C1 segment of cervical spinal cord (tissue), 14 donors: ENCODE measurements at regions not wholly inside any gene's neighbourhood (a gene's known extent, or its start where the extent isn't known, plus 50 kb on each side); places are given as distances from the start of the nearest gene placed in this dataset.

Source experiments
- DNase-seq, 14 donors: peaks; one replicate each; lab custom pipeline; 2025; lab: John Stamatoyannopoulos, UW

DNA sequence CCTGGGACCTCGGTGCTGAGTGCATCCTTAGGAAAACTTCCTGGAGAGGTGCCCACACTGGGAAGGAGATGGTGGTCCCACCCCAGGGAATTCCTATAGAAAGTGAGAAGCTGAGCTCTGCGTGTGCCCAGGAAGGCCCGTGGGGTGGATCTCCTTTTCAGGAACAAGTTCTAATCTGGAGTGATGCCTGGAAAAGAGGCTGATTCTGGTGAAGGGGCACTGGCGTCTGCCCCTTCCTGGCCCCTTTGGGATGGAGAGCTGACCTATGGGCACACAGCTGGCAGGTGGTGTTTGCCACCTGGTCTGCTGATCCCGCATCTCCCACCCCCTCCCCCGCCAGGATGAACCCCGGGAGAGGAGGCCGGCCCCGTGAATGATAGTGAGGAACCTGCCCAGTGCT is 142.0 kb upstream of the RTL1 start:
- DNase-seq: no peak

DNA sequence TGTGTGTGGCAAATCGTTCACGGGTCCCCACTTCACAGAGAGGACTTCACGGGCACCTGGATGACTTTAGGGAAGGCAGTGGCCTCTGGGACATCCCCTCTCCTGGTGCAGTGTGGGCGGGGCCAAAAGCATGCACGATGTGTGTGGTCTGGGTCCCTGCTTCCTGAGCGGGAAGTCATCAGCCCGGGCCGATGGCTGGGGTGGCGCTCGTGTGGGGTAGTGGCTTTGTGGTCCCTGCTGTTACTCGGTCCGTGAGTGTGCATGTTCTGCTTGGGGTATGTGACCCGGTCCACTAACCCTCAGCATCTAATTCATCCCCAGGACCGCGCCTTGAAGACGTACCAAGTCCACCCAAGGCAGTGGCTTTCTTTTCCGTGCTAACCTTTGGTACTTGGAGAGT is 142.5 kb upstream of the RTL1 start:
- no peak for DNase-seq

DNA sequence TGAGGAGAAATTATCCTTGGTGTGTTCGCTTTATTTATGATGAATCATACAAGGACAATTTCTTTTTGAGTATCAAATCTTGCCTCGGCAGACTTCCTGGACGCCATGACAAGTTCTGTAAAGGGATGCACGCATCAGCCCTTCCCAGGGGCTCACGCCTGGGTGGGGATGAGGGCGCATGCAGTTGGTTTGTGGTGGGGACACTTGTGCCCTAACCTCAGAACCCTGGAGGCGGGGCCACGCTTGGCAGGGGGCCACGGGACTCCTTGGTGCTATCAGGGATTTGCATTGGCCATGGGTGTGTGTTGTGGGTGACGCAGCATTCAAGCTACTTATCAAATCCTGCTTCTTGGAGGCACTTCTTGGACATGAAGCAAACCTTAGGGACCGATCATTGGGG is 143.8 kb upstream of the RTL1 start:
- no peak for DNase-seq

DNA sequence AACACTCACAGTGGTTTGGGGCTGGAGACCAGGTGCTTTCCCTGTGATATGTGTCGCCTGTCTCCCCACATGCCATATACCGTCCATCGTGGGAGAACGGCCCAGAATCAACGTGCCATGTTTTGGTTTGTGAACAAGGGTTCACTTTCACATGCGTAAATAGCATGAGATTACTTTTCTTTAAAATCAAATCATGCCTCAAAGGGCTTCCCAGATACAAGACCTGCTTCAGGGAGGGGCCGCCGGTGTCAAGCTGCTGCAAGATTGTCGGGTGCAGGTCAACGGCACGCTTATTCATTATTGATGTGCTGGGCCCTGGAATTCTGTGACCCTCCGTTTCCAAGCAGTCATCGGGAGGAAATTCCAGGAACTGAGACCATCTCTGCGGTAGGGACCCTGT is 145.2 kb upstream of the RTL1 start:
- DNase-seq: no peak

DNA sequence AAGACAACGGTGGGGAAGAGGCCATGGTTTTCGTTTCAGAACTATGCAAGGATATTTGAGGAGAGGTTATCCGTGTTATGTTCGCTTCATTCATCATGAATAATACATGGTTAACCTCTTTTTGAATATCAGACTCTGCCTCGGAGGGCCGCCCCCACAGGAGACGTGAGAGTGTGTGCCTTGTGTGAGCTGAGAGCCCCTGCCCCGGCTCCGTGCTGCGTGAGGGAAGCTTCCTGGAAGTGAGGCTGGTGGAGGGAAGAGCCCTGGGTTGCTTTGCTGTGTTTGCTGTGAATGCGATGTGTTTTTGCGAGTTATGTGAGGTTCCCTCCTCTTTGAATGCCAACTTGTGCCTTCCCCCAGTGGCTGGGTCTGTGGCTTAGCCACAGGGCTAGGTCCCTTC is 146.0 kb upstream of the RTL1 start:
- DNase-seq: no peak

DNA sequence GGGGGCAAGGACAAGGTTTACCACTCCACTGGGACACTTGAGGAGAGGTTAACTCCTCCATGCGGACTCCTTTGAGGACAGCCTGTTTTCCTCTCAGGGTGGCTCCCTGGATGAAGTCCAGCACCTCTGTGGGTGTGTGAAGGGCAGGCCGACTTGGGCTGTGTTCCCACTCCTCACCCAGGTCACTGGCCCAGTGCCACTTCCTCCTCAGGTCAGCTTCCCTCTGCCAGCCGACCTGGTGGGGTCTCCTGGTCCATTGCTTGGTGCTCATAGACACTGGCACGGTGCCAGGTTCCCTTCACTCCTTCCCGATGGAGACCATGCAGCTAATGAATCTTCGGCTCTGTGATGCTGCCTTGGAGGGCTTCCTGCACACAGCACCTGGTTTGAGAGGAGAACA is 146.4 kb upstream of the RTL1 start:
- DNase-seq: no peak

DNA sequence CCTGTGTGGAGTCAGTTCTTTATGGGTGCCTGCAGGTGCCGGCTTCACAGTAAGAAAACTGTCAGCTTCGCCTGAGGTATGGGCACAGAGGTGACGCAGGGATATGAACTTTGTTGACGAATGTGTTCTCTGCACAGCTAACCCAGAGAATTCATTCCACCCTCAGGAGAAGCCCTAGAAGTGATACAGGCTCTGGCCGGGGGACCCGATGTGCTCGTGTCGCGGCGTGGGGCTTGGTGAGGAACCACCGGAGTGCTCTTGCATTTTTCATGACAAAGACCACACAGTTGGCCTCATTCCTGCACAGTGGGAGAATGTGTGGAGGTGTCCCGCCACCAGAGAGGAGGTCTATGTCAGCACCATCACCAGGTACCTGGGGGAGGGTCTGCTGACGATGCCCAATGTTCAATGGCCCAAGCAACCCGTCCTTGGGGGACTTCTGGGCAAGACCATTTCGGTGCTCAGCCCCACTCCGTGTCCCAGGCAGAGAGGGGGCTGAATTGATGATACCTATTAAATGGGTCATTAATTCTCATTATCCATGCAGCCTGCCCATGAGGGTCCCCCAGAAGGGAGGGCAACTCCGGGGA is 147.5 kb upstream of the RTL1 start:
- DNase-seq: no peak

DNA sequence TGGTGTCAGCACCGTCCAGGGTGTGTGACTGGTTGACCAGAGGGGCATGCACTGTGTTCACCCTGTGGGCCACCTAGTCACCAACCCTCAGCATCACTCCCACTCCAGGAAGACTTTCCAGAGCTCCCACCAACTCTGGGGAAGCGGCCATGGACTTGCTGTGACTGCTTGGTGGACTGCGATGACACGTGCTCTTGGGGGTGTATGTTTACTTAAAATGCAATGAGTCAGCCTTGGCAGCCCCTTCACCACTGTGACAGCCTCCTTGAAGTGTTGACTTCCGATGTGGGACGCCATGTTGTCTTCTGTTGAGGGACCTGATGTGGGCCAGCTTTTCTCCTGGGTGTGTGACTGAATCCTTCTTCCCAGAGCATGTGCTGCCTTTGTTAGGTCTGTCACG is 151.1 kb upstream of the RTL1 start:
- no peak for DNase-seq

DNA sequence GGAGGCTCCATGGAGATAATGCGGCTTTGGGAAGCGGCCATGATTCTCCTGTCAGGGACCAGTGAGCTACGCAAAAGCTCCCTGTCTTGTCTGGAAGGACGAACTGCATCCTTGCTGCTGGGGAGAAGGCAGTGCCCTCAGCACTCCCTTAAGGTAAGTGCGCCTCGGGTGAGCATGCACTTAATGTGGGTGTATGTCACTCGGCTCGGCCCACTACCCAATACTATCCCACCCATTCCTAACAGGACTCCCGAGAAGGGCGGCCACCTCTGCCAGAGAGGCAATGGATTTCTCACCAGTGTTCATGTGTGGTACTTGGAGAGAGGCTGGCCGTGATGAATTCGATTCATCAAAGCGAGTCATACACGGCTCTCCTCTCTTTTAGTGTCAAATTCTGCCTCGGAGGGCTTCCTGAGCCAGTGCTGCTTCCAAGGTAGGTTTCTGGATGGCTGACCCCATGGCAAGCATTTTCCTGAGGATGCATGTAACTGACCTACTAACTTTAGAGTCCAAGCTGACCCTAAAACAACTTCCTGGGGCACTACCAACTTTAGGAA is 151.7 kb upstream of the RTL1 start:
- DNase-seq: no peak

DNA sequence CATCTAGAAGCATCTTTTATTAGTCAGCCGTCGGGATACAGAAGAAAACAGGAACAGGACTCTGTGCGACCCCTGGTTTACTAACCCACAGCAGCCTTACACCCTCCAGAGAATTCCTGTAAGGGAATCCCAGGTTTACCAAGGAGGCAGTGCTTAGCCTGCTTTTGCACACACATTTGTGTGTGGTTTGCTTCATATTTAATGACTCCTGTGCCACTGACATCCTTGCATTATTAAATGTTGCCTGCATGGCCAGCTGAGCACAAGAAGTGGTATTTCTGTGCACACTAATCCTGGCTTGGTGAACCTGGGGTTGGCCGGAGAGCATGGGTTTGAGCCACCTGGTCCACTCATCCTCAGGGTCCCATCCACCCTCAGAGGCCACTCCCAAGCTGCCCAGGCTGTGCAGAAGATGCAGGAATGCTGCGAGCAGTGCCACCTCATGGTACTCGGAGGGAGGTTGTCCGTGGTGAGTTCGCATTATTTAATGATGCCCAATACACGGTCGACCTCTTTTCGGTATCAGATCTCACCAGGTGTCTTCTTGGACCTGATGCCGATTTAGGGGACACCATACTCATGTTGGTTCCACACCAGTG is 152.4 kb upstream of the RTL1 start:
- no peak for DNase-seq

DNA sequence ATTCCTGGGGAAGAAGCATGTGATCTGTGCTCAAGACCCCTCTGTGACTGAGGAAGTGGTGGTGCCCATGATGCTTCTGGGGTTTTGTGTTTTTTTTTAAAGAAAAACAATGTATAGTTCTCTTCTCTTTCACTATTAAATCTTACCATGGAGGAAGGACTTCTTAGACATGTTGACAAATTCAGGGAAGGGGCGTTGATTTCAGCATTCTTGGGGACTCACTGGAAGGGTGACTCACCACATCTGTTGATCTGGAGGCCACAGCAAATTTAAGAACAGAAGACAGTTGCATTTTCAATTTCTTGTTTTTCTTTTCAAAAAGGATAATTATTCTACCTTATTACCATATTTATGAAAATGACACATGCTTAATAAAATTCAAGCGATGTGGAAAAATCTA is 152.9 kb upstream of the RTL1 start:
- no peak for DNase-seq

DNA sequence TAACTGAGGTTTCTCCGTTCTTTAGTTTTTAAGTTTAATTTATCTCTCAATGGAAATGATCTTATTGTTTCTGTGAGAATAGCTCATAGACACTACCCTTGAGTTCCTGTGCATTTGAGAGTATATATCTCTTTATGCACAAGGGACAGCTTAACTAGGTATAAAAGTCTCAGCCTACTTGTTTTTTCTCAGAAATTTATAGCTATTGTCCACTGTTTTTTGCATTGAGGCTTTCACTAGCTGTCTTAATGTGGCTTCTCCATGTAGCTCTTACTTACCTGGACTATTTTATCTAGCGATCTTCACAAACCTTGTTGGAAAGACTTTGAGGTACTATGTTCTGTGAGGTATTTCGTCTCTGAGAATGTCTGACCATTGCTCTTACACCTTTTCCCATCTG is 153.9 kb upstream of the RTL1 start:
- no peak for DNase-seq

DNA sequence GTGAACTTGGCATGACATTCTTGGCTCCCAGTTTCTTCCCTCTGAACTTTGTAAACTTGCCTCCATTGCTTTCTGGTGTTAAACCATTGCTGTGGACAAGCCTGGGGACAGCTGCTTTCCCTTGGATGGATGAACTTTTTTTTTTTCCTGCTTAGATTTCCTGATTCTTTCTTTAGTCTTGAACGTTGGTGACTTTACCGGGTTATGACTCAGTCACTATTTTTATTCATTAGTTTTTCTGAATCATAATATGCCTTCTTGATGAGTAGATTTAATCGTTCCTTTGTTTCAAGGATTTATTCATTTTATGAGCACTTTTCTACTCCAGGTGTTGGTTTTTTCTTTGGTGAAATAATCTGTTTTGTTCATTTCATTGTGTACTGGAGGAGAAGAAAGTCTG is 155.0 kb upstream of the RTL1 start:
- DNase-seq: no peak

DNA sequence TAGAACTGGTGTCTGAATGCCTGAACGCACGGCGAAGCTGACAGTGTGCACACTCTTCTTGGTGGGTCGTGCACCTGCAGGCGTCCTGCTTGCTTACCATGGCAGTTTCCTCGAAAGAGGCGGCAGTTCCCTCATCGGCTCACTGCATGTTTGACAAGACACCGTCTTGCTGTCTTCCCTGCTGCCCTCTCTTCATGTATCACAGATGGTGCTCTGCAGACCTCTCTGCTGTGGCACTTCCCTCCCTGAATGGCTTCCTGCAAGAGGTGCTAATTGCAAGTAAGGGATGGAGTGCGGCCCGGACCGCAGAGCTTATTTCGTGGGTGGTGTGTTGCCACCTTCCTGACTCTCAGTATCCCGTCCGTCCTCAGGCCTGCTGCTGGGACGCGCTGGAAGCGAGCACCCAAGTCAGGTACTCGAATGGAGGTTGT is 156.7 kb upstream of the RTL1 start:
- peak in 1 of 14 donors; percentile 42 for DNase-seq

DNA sequence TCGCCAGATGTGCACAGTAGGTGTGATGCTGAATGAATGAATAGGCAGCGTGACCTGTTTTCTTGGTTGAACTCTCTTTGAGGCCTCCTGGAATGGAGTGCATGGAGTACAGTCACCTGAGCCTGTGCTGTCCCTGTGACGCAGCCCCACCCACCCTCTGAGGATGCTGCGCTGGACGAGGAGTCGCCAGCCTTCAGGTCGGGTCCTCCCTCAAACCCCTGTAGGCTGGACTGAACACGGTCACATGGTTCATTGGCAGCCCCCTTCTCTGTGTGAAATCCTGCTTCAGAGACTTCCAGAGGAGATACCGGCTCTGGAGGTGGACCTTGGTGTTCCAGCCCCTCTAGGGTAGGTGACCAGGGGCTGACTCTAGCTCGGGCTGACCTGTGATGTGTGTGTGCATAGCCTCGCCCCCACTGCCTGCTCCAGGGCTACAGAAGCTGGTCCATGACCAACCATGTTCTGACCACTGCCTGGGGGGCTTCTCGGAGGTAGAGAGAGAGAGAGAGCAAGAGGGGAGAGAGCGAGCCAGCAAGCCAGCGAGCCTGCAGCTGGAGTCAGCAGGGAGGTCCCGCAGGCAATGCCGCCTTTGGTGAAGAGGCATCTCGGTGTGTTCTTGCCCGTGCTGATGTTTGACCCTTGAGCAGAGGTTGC is 158.0 kb upstream of the RTL1 start:
- no peak for DNase-seq

DNA sequence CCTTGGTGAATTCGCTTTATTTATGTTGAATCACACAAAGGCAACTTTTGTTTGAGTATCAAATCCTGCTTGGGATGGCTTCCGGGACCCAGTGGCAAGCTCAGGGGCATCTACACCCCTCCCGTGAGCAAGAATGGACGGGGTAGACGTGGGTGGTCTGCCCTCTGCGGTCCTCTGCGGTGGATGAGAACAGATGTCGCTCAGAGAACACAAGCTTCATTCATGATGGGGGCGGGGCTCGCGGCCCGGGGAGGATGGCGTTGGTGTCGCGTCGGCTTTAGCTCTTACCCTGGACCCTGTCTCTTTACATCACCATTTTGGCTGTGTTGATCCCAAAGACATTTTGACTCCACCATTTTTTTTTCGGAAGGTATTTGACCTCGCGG is 158.5 kb upstream of the RTL1 start:
- DNase-seq: no peak

DNA sequence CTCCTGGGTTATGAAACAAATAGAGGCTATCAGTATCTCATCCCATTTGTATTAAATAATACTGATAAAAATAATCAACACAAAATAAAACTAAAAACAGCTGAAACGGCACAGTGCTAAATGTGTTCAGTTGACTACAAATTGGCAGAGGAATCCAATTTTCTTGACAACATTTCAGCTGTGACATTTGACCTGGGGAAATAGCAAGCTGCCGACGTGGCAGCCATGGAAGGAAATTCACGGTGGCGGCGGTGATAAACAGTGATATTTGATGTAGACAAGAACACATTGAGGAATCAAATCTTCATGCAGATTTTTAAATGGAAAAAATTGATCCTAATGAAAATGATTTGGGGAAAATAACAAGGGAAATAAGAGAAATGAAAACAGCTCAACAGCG is 159.1 kb upstream of the RTL1 start:
- no peak for DNase-seq

DNA sequence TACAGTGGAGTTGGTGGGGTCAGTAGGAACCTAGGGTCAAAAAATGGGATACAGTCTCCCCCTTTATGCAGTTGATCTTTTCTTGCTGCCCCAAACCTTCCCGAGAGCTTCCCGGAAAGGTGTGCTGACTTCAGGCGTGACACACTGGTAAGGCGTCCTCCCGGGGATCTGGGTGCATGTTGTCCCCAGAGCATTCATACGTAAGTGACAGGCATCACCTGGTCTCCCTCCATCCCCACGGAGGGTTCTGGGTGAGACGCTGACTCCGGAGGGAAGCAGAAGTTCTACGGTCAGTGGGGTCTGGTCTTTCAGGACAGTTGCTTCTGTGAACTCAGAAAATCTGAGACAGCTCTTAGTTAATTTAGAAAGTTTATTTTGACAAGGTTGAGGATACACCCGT is 159.6 kb upstream of the RTL1 start:
- no peak for DNase-seq

DNA sequence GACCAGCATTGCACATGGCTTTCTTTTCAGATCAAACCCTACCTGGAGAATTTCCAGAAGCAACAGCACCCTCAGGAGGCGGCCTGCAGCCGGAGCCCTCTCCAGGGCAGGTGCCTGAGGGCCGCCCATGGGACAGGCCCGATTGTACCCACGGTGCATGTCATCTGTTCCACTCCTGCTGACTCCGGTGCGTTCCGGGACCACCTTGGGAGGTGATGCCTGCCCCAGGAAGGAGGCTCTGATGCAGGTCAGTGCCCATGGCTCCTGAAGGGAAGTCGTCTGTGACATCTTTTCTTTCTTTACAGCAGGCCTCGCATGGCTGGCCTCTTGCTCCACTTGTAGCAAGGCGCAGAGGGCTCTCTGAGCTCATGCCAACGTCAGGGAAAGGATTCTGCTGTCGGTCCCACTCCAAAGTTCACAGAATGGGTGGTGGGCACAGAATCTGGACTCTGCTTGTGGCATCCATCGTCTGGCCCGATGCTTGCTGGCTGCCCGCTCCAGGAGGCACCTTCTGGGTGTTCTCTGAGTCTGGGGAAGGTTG is 160.7 kb upstream of the RTL1 start:
- DNase-seq: no peak

DNA sequence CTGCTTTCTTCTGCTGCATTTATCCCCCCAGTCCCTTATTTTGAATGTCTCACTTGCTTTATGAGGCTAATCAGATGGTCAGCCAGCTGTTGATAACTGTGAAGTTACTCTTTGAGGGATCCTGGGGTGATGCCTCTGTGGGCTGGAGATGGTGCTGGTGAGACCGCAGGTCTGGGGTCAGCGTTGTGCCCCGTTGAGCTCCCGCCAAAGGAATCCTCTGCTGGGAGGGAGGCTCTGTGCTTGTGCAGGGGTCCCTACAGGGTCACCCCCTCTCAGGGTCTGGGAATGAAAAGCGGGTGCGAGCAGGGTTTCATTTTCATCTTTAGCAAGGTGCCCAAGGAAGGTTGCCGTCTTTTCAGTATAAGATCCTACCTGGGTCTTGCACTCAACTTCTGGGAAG is 161.2 kb upstream of the RTL1 start:
- no peak for DNase-seq

DNA sequence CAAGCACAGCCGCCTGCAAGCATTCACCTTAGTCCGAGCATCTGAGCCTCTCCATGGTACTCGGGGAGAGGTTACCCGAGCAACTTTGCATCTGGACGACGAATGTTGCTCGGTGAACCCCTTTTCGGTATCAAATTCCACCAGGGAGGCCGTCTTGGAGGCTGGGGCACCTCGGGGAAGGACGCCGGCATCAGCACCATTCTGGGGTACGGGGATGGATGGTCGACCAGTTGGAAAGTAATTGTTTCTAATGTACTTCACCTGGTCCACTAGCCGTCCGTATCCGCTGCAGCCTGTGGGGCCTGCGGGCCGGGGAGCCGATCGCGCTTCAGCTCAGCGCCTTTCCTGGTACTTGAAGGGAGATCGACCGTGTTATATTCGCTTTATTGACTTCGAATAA is 161.7 kb upstream of the RTL1 start:
- DNase-seq: no peak

DNA sequence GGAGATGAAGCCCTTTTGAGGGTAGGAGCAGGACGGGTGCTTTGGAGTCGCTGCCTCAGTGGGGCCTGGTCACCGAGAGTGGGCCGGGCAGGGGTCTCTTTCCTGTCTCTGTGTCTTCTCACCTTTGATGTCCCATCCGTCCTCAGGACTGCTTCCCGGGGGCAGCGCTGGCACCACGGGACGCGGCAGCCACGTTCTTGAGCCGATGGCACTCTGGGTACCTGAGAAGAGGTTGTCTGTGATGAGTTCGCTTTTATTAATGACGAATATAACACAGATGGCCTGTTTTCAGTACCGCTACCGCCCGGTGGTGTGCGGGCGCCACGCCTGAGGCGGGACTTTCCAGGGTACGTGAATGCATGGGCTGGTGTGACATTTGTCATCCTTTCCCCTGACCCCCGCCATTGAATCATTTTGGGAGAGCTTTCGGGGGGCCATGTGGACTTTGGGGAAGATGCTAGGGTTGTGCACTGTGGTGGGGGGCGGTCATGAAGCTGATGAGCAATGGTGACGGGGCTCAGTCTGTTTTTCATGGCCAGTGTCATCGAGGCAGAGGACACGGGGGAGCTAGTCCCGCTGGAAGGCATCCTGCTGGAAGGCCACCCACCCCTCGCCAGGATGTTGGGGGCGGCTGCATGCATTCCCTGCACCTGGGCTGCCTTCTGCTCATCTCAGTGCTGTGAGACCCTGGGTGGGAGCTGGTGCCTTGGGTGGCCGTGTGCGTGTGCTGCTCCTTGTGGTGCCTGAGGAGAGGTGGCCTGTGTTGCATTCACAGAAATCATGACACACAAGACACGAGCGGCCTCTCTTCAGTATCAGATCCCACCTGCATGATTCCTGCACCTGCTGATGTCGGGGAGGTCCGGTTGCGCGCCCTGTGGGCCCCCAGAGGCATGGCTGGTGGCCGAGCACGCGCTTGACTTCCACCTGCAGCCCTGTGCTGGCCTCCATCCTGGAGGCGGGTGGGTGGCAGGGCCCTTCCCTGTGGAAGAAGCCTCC is 162.5 kb upstream of the RTL1 start:
- DNase-seq: no peak
